ENCODE measurements at regions not wholly inside any gene's neighbourhood (a gene's known extent, or its start where the extent isn't known, plus 50 kb on each side); places are given as distances from the start of the nearest gene placed in this dataset.
"Not testable (repeated sequence)": the region's sequence is repeated elsewhere in the genome, so short reads cannot be mapped to it uniquely, and the experiment has no call there.

DNA sequence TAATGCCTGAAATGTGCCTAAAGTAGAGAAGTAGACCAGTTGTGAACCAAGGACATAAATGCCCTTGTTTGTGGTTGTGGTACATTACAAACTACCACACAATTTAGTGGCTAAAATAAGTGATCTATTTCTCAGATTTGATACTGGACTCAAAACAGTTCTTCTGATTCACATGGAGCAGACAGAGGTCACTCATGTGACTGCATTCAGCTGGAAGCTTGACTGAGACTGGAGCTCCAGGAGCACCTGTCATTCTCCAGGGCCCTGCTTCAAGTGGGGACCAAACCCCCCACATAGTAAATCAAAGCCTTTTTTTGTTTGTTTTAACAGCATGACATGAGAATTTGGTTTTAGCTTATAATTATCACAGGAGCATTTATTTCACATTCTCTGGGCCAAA lies 301.2 kb downstream of the OXSM start:
- no peak for DNase-seq (ENCODE audit: low read depth, low spot score)
- no TSS peak for BruUV-seq (replicated peaks)
- POLR2A ChIA-PET = interaction anchor here (0.6 kb wide), 1 partner anchor 36 kb away, joined by 3 read pairs; no protein-coding TSS in a partner anchor
- RAD21 ChIA-PET (ENCODE audit: unreplicated experiment) = no interaction called here
- Histone ChIP-seq H3K9ac (ENCODE audit: control insufficient read depth, insufficient read depth, low read length) (no peak overlapping the region), H3K4me1 (ENCODE audit: control insufficient read depth, insufficient read depth, low read length) (no peaks in the 10 kb centered on the region), H2AFZ (ENCODE audit: control insufficient read depth, low read depth, low read length) (no peak overlapping the region), H3K4me3 (no peak overlapping the region), H3K27ac (ENCODE audit: control insufficient read depth, insufficient read depth) (no peak overlapping the region), H3K4me2 (ENCODE audit: control insufficient read depth, insufficient read depth) (no peak overlapping the region), H3K36me3 (ENCODE audit: control insufficient read depth in 2 of 2, insufficient read depth in 2 of 2, low read length in 1 of 2) (no peaks in the 10 kb centered on the region), H4K20me1 (ENCODE audit: control insufficient read depth, insufficient read depth) (no peaks in the 10 kb centered on the region), H3K9me3 (replicated peaks; ENCODE audit: control insufficient read depth, insufficient read depth, low read length) (no peaks in the 10 kb centered on the region; the same call in 2 of the 3 replicates), H3K79me2 (ENCODE audit: control insufficient read depth, insufficient read depth, low read length) (no peaks in the 10 kb centered on the region), H3K27me3 (replicated peaks in 1 of 2; ENCODE audit: control insufficient read depth in 2 of 2, insufficient read depth in 2 of 2, low read length in 1 of 2) (no peaks in the 10 kb centered on the region)
- in situ Hi-C loops (cut with MboI) (no loop called here), intact Hi-C loops (cut with micrococcal nuclease; ENCODE audit: unreplicated experiment) (no loop called here)
- no peak for ATAC-seq
- CTCF ChIA-PET = no interaction called here
- TF ChIP-seq CBX3 (IDR thresholded peaks at IDR 0.05; ENCODE audit: borderline replicate concordance, low read depth) (no peak), CHD1 (IDR thresholded peaks at IDR 0.05; ENCODE audit: low read depth, low read length) (no peak), ZNF207 (IDR thresholded peaks at IDR 0.05; ENCODE audit: borderline replicate concordance) (no peak), SRF (IDR thresholded peaks at IDR 0.05; ENCODE audit: low read depth in 2 of 2, low read length in 2 of 2) (no peak), TAF1 (IDR thresholded peaks at IDR 0.05; ENCODE audit: borderline replicate concordance, low read depth, low read length) (no peak)
- SMC1A ChIA-PET (ENCODE audit: uncharacterized antibody, unreplicated experiment) = no interaction called here
- no peak for FAIRE-seq

- no peaks in the 10 kb centered on the region for H3K36me3 ChIP-seq (ENCODE audit: control insufficient read depth in 2 of 2, insufficient read depth in 2 of 2, low read length in 1 of 2)
These were observed 301.7 kb downstream of the OXSM start for GRCh38 chr3:26091626-26092025.

DNA sequence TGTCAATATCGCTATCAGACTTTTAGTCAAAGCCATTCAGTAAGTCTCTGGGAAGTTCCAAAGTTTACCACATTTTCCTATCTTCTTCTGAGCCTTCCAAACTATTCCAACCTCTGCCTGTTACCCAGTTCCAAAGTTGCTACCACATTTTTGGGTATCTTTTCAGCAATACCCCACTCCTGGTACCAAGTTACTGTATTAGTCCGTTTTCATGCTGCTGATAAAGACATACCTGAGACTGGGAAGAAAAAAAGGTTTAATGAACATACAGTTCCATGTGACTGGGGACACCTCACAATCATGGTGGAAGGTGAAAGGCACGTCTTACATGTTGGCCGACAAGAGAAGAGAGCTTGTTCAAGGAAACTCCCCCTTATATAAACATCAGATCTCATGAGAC lies 307.2 kb downstream of the OXSM start:
- in situ Hi-C loops (cut with MboI); H4K20me1 ChIP-seq (ENCODE audit: control insufficient read depth, insufficient read depth); H2AFZ ChIP-seq (ENCODE audit: control insufficient read depth, low read depth, low read length); H3K4me3 ChIP-seq; H3K36me3 ChIP-seq (ENCODE audit: control insufficient read depth in 2 of 2, insufficient read depth in 2 of 2, low read length in 1 of 2); H3K9ac ChIP-seq (ENCODE audit: control insufficient read depth, insufficient read depth, low read length); H3K79me2 ChIP-seq (ENCODE audit: control insufficient read depth, insufficient read depth, low read length); H3K27ac ChIP-seq (ENCODE audit: control insufficient read depth, insufficient read depth); DNase-seq (ENCODE audit: low read depth, low spot score); H3K9me3 ChIP-seq (replicated peaks; ENCODE audit: control insufficient read depth, insufficient read depth, low read length); intact Hi-C loops (cut with micrococcal nuclease; ENCODE audit: unreplicated experiment); H3K27me3 ChIP-seq (replicated peaks in 1 of 2; ENCODE audit: control insufficient read depth in 2 of 2, insufficient read depth in 2 of 2, low read length in 1 of 2); POLR2A ChIA-PET; BruUV-seq (replicated peaks); RAD21 ChIA-PET (ENCODE audit: unreplicated experiment); H3K4me2 ChIP-seq (ENCODE audit: control insufficient read depth, insufficient read depth); FAIRE-seq; ATAC-seq; CTCF ChIA-PET; SMC1A ChIA-PET (ENCODE audit: uncharacterized antibody, unreplicated experiment); H3K4me1 ChIP-seq (ENCODE audit: control insufficient read depth, insufficient read depth, low read length): not testable (repeated sequence)
- 42% methylated on average over 4 of the region's 4 CpGs for WGBS (ENCODE audit: insufficient coverage, insufficient replicate concordance, low lambda C conversion rate, missing lambda C conversion rate)

More at GRCh38 chr3:26091626-26092025, 301.7 kb downstream of the OXSM start:
- no peaks in the 10 kb centered on the region for H3K4me1 ChIP-seq (ENCODE audit: control insufficient read depth, insufficient read depth, low read length)
- RAD21 ChIA-PET (ENCODE audit: unreplicated experiment) = no interaction called here
- POLR2A ChIA-PET = interaction anchor here (0.6 kb wide), 1 partner anchor 36 kb away, joined by 3 read pairs; no protein-coding TSS in a partner anchor
- no peak overlapping the region for H2AFZ ChIP-seq (ENCODE audit: control insufficient read depth, low read depth, low read length)
- DNase-seq (ENCODE audit: low read depth, low spot score) (no peak), FAIRE-seq (no peak), ATAC-seq (no peak)
- no peak overlapping the region for H3K27ac ChIP-seq (ENCODE audit: control insufficient read depth, insufficient read depth)
- no peak overlapping the region for H3K4me3 ChIP-seq
- no peak overlapping the region for H3K9ac ChIP-seq (ENCODE audit: control insufficient read depth, insufficient read depth, low read length)
- intact Hi-C loops (cut with micrococcal nuclease; ENCODE audit: unreplicated experiment) = no loop called here
- no peaks in the 10 kb centered on the region for H4K20me1 ChIP-seq (ENCODE audit: control insufficient read depth, insufficient read depth)
- SMC1A ChIA-PET (ENCODE audit: uncharacterized antibody, unreplicated experiment) = no interaction called here
- H3K79me2 ChIP-seq (ENCODE audit: control insufficient read depth, insufficient read depth, low read length) = no peaks in the 10 kb centered on the region
- no TSS peak for BruUV-seq (replicated peaks)
- no peak for TF ChIP-seq BCL11A (IDR thresholded peaks at IDR 0.05; ENCODE audit: low read depth, low read length)
- TF ChIP-seq NR2C2 (IDR thresholded peaks at IDR 0.05; ENCODE audit: borderline replicate concordance, control insufficient read depth, insufficient read length, low read depth) = no peak
- no peak for TF ChIP-seq ZNF217 (IDR thresholded peaks at IDR 0.05)
- no peak for TF ChIP-seq LARP7 (IDR thresholded peaks at IDR 0.05)
- no peak for TF ChIP-seq E2F4 (IDR thresholded peaks at IDR 0.05; ENCODE audit: low read depth, low read length)
- no peak for TF ChIP-seq GABPA (IDR thresholded peaks at IDR 0.05; ENCODE audit: low read depth)
- CTCF ChIA-PET = no interaction called here
- WGBS (ENCODE audit: insufficient coverage, insufficient replicate concordance, low lambda C conversion rate, missing lambda C conversion rate) = 0% methylated on average over 1 of the region's 1 CpG
- H3K9me3 ChIP-seq (replicated peaks; ENCODE audit: control insufficient read depth, insufficient read depth, low read length) = no peaks in the 10 kb centered on the region; the same call in 2 of the 3 replicates
- no peak overlapping the region for H3K4me2 ChIP-seq (ENCODE audit: control insufficient read depth, insufficient read depth)
- in situ Hi-C loops (cut with MboI) = no loop called here
- no peaks in the 10 kb centered on the region for H3K27me3 ChIP-seq (replicated peaks in 1 of 2; ENCODE audit: control insufficient read depth in 2 of 2, insufficient read depth in 2 of 2, low read length in 1 of 2)
